ENCODE measurements at regions not wholly inside any gene's neighbourhood (a gene's known extent, or its start where the extent isn't known, plus 50 kb on each side); places are given as distances from the start of the nearest gene placed in this dataset.

- TF ChIP-seq, protein P1, sequence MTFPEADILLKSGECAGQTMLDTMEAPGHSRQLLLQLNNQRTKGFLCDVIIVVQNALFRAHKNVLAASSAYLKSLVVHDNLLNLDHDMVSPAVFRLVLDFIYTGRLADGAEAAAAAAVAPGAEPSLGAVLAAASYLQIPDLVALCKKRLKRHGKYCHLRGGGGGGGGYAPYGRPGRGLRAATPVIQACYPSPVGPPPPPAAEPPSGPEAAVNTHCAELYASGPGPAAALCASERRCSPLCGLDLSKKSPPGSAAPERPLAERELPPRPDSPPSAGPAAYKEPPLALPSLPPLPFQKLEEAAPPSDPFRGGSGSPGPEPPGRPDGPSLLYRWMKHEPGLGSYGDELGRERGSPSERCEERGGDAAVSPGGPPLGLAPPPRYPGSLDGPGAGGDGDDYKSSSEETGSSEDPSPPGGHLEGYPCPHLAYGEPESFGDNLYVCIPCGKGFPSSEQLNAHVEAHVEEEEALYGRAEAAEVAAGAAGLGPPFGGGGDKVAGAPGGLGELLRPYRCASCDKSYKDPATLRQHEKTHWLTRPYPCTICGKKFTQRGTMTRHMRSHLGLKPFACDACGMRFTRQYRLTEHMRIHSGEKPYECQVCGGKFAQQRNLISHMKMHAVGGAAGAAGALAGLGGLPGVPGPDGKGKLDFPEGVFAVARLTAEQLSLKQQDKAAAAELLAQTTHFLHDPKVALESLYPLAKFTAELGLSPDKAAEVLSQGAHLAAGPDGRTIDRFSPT (tag by site-specific recombination; IDR thresholded peaks at IDR 0.05), result no peak
- TF ChIP-seq ZNF558 (tag by site-specific recombination; IDR thresholded peaks at IDR 0.05) (no peak), ZNF777 (tag by site-specific recombination; IDR thresholded peaks at IDR 0.05; ENCODE audit: borderline replicate concordance) (no peak), TRIM28 (IDR thresholded peaks at IDR 0.05; ENCODE audit: borderline replicate concordance, low read length) (0 out of 2 replicates have a peak, but pooled peaks have one; percentile 35), ZNF837 (tag by site-specific recombination; IDR thresholded peaks at IDR 0.05) (no peak), ZNF843 (tag by site-specific recombination; IDR thresholded peaks at IDR 0.05) (0 out of 2 replicates have a peak, but pooled peaks have one; percentile 34), OVOL3 (tag by site-specific recombination; IDR thresholded peaks at IDR 0.05) (no peak), MEIS1 (CRISPR knock-in tag; IDR thresholded peaks at IDR 0.05; ENCODE audit: borderline replicate concordance) (no peak), ZNF449 (tag by site-specific recombination; IDR thresholded peaks at IDR 0.05) (0 out of 2 replicates have a peak, but pooled peaks have one; percentile 34)
- TF ChIP-seq, protein P2, sequence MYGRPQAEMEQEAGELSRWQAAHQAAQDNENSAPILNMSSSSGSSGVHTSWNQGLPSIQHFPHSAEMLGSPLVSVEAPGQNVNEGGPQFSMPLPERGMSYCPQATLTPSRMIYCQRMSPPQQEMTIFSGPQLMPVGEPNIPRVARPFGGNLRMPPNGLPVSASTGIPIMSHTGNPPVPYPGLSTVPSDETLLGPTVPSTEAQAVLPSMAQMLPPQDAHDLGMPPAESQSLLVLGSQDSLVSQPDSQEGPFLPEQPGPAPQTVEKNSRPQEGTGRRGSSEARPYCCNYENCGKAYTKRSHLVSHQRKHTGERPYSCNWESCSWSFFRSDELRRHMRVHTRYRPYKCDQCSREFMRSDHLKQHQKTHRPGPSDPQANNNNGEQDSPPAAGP (tag by site-specific recombination; IDR thresholded peaks at IDR 0.05), result no peak
- TF ChIP-seq, protein P3, sequence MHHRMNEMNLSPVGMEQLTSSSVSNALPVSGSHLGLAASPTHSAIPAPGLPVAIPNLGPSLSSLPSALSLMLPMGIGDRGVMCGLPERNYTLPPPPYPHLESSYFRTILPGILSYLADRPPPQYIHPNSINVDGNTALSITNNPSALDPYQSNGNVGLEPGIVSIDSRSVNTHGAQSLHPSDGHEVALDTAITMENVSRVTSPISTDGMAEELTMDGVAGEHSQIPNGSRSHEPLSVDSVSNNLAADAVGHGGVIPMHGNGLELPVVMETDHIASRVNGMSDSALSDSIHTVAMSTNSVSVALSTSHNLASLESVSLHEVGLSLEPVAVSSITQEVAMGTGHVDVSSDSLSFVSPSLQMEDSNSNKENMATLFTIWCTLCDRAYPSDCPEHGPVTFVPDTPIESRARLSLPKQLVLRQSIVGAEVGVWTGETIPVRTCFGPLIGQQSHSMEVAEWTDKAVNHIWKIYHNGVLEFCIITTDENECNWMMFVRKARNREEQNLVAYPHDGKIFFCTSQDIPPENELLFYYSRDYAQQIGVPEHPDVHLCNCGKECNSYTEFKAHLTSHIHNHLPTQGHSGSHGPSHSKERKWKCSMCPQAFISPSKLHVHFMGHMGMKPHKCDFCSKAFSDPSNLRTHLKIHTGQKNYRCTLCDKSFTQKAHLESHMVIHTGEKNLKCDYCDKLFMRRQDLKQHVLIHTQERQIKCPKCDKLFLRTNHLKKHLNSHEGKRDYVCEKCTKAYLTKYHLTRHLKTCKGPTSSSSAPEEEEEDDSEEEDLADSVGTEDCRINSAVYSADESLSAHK (tag by site-specific recombination; IDR thresholded peaks at IDR 0.05), result peak; percentile 66; the same call in 1 of the 2 replicates
Measured at GRCh38 chr6:44653761-44654218, 266.3 kb downstream of the CDC5L start (continued).

- H3K4me1 ChIP-seq (ENCODE audit: control insufficient read depth, insufficient read depth, low read length), result peaks cover 12% of the 10 kb centered on the region
- TF ChIP-seq ZNF391 (tag by site-specific recombination; IDR thresholded peaks at IDR 0.05; ENCODE audit: borderline replicate concordance, low read depth), result no peak
- peak; percentile 68; the same call in 1 of the 2 replicates for TF ChIP-seq ZNF692 (tag by site-specific recombination; IDR thresholded peaks at IDR 0.05)
- TF ChIP-seq ZBTB6 (tag by site-specific recombination; IDR thresholded peaks at IDR 0.05), result no peak
- TF ChIP-seq ZNF433 (tag by site-specific recombination; IDR thresholded peaks at IDR 0.05; ENCODE audit: low read depth), result no peak
- no peak for TF ChIP-seq ZNF610 (tag by site-specific recombination; IDR thresholded peaks at IDR 0.05; ENCODE audit: borderline replicate concordance)
- TF ChIP-seq ZNF138 (tag by site-specific recombination; IDR thresholded peaks at IDR 0.05; ENCODE audit: borderline replicate concordance), result no peak
- TF ChIP-seq ZNF701 (tag by site-specific recombination; IDR thresholded peaks at IDR 0.05), result no peak
- TF ChIP-seq ZNF48 (tag by site-specific recombination; IDR thresholded peaks at IDR 0.05), result no peak
Measured at GRCh38 chr6:44655412-44656342, 268.2 kb downstream of the CDC5L start.

More at GRCh38 chr6:44655412-44656342, 268.2 kb downstream of the CDC5L start:
- H3K4me3 ChIP-seq (ENCODE audit: low read depth, low read length), result no peak overlapping the region
- POLR2A ChIA-PET, result interaction anchor here (0.6 to 1.8 kb wide), 5 partner anchors 113 to 1059 kb away, joined by 3 to 8 read pairs (median 3); partner anchors contain the start of gene SUPT3H
- CTCF ChIA-PET, result interaction anchor here (0.5 to 5.9 kb wide), 72 partner anchors 8 to 1289 kb away, joined by 3 to 44 read pairs (median 4); no protein-coding TSS in a partner anchor
- H3K27ac ChIP-seq (ENCODE audit: extremely low read depth, low read depth, low read length), result no peak overlapping the region; the same call in 1 of the 2 replicates
- H3K9me3 ChIP-seq (ENCODE audit: control insufficient read depth, insufficient read depth, low read depth, low read length), result no peaks in the 10 kb centered on the region
- H3K36me3 ChIP-seq (ENCODE audit: control insufficient read depth in 2 of 2, insufficient read depth in 1 of 2, low read length in 2 of 2), result no peaks in the 10 kb centered on the region
